Activated CD4-positive, alpha-beta T cell treated with anti-CD3 and anti-CD28 coated beads, Interleukin-2, Interleukin-6, amounts not matched to agents 100 ng/mL and 50 ng/mL, durations not matched to agents 16 hours and 8 hours (primary cell): ENCODE measurements at regions not wholly inside any gene's neighbourhood (a gene's known extent, or its start where the extent isn't known, plus 50 kb on each side); places are given as distances from the start of the nearest gene placed in this dataset.
"Not testable (repeated sequence)": the region's sequence is repeated elsewhere in the genome, so short reads cannot be mapped to it uniquely, and the experiment has no call there.

Experiments used
- DNase-seq: peaks from one replicate; pipeline ENCODE4 v3.0.0-alpha.2; 2020

DNA sequence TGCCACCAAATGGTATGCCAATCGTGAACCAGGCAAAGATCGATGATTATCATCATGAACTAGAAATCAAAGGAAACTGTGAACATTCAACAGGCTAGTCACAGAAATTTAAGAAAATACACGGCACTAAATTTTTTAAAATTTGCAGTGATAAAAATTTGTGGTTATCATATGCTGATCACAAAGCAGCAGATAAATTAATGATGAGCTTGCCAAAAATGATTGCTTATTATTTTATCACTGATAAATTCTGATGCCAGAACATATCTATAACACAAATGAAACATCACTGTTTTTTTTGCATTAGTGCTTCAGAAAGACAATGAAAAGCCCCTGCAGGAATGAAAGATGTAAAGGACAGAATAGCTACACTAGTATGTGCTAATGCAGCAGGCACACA is 1413.2 kb upstream of the MAP3K7 start:
- DNase-seq: no peak

DNA sequence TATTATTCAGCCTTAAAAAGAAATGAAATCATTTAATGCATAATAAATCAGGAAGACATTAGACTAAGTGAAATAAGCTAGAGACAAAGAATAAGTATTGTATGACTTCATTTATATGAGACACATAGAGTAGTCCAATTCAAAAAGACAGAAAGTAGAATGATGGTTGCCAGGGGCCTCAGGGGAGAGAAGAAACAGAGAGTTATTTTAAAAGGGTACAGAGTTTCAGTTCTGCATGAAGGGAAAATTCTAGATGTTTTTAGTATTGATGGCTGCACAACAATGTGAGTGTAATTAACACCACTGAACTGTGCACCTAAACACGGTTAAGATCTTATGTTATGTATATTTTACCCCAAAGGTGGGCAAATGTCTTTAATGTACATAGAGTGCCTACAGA is 1407.9 kb upstream of the MAP3K7 start:
- no peak for DNase-seq

DNA sequence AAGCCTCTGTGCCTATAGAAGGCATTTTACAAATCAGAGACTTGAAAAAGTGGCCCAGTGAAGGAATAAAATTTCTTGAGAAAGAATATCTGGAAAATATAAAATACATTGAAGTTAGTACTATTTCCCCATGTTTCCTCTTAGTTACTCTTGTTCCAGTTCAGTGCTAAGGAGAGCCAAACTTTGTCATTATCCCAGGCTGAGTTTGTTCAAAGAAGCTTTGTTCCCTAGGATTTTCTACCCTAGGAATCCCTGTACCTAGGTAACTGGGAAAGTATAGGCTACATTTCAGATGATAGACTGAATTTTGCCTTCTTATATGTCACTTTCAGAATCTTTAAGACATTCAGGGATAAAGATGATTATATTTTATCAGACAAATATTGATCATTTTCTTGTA is 1395.7 kb upstream of the MAP3K7 start:
- no peak for DNase-seq

DNA sequence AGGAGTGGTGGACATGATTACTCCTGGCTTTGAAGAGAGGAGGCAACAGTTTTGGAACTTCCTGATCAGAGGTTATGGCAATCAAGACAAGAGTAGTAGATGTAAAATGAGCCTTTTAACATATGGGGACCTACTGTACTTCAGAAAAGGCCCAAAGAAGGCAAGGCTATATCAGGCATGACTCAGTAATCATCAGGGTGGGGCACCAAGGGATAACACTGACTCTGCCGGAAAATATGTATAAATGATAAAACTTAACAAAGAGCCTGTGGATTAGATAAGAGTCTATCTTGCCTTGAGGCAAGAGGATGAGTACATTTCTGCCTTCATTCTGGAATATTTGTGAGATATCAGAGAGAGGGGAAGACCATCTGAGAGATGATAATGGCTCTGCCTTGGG is 1389.9 kb upstream of the MAP3K7 start:
- DNase-seq: no peak

DNA sequence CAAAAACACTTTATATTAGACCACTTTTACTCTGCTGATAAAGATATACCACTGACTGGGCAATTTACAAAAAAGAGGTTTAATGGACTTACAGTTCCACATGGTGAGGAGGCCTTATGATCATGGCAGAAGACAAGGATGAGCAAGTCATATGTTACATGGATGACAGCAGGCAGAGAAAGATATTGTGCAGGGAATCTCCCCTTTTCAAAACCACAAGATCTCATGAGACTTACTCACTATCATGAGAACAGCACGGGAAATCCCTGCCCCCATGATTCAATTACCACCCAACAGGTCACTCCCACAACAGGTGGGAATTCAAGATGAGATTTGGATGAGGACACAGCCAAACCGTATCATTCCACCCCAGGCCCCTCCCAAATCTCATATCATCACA is 1383.8 kb upstream of the MAP3K7 start:
- no peak for DNase-seq

DNA sequence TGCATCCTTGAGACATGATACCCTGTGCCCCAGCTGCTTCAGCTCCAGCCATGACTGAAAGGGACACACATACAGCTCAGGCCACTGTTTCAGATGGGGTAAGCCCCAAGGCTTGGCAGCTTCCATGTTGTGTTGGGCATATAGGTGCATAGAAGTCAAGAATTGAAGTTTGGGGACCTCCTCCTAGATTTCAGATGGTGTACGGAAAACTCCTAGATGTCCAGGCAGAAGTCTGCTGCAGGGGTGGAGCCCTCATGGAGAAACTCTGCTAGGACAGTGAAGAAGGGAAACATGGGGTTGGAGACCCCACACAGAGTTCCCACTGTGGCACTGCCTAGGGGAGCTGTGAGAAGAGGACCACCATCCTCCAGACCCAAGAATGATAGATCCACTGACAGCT is 1379.0 kb upstream of the MAP3K7 start:
- DNase-seq: no peak

DNA sequence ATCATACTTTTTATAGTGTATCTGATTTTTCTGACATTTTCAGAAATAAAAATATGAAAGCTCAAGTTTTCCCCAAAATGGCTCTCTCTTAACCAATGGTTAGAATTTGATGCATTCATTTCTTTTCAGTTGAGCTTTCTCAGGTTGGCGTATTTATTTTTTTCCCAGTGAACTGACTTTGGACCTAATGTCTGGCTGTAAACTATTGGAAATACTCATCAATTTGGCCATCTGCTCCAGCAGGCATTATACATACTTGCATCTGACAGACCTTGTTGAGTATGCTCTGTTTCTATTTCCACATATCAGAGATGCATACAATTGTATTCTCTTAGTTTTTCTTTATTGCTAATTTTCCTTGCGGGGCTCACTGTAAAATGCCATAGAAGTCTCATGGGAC is 1374.8 kb upstream of the MAP3K7 start:
- DNase-seq: no peak

DNA sequence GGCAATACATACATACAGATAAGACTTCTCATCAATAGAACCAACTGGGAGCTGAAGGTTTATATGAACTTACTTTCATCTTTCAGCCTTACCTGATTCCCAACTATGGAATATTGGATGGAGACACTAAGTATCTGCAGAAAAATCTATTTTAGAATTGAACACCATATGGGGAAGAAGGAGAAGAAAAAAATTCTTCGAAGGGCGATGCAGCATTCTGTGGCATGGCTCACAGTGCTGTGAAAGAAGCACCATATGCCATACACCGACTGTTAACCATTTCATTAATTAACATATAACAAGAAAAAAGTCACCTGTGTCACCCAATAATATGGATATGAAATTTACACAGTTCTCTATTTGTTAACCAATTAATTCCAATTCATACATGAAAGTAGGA is 1374.4 kb upstream of the MAP3K7 start:
- no peak for DNase-seq

DNA sequence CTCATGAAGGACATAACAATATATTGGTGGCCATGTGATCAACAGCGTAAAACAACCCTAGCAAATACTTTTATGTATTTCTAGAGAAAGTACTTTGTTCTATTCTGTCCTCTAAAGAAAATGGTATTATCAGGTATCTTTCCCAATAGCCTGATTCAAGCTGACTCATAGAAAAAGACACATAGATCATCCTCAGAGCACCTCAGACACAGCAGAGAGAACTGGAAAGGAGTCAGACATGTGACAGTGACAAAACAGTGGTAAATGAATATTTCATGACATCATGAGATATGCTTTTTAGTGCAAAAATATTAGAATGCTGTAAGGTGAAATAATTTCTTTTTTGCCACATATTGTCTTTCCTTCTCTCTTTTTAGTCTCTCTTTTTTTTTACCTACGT is 1355.0 kb upstream of the MAP3K7 start:
- DNase-seq: no peak

DNA sequence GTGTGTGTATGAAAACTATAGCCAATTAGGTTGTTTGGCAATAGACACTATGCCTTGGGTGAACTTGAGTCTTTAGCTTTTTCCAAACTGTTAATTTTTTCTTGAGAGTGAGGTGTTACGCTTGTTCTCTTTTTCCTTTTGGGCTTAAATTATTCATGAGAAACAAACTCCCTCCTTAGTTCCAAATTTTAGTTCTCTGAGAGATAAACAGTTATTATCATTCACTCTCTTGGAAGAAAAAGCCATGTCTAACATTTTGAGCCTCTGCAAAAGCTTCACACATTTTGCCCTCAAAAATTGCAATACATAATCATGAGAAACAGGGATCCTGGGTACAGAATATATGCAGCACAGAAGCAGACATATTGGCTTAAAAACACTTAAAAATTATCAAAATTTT is 1353.9 kb upstream of the MAP3K7 start:
- no peak for DNase-seq

DNA sequence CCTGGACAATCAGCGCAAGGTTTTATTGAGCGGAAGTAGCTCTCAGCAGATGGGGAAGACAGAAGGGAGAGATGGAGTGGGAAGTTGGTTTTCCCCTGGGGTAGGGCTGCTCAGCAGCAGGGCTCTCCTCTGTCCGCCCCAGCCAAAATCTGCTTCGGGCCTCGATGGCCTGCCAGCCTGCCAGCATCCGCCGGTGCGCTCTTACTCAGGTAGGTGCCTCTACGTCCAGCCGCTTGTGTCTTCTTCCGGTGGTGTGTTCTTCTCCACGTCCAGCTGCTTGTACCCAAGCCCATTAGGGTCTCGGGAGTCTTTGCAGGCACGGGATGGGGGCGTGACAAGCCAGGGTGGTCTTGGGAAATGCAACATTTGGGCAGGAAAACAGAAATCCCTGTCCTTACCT is 1340.0 kb upstream of the MAP3K7 start:
- DNase-seq: no peak

DNA sequence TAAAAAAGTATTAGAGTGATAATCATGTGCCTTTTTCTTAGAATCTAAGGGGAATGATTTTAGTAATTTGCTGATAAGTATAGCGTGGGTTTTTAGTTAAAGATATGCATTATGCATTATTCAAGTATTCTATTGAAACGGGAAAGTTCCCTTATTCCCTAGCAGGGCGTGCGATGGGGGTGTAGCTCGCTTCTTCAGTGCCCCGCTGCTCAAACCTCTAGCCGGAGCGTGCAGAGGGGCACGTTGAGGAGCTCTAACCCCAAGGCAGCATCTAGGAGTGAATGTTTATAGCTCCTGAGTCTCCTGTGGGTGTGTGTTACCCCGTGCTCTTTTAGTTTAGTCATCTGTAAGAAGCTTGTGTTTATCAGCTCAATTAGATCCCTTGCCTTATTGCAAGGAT is 1339.5 kb upstream of the MAP3K7 start:
- no peak for DNase-seq

DNA sequence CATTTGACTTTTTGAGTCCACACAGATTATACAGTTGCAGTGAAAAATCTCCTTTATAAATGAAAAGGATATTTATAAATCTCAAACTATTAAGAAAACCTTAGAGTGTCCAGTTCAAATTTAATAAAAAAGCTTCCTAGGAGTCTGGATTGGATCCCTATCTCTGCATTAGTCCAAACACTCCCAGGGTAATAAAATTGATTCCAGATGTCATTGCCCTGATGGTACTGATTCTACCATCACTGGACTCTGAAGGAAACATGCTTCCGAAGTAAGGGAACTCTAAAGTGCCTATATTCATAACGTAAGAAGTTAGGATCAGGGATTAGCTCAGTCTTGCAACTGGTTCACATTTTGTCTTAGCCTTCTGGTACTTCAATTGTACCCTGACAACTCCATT is 1325.1 kb upstream of the MAP3K7 start:
- DNase-seq: no peak

DNA sequence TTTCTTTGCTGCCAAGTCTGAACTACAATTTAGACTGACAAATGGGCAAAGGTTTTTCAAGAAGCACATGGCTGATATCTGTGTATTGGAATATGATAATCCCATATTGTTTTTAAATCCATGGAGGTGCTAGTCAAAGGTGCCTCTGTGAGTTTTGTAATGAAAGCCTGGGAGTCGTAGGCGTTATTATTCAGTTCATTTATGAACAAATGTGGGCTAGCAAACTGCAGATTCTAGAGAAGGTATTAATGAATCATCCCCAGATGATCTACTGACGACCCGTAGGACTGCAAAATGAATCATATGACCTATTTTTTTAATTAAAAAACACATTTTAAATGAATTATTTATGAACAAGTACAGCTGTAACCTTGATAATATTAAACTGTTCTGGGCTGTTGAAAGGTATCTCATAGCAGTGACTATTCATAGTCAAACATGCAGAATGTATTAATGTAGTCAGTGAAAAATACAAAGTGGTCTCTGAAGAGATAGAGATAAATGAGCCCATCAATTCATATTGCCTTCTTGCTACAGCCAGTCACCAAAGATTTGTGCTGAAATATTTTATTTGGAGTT is 1317.8 kb upstream of the MAP3K7 start:
- no peak for DNase-seq

DNA sequence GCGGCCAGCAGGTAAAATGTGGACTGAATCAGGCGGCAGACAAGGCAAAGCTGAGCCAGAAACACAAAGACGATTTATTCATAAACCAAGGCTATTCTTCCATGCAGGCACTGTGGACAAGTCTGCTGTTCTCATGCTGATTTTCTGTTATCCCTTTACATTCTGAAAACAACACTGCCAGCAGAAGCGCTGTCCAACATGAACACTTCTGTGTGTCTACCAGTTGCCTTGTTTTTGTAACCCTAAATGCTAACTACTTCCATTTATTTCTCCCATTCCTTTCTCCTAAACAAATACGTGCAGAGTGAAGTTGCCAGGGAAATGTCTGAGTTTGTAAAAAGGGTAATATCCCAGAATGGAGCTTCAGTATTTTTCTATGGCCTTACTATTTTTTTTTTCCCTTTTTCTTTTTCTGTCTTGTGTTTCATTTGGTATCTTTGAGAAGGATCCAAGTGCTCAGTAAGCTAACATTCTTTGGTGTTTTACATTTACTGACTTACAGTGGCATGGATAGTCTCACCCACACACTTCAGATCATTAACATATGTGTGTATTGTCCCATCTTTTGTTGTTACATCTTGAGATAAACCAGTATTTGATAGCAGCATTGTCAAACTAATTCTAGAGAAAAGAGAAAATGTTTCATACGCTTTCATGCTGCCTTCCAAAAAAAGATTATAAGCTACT is 1308.9 kb upstream of the MAP3K7 start:
- no peak for DNase-seq

DNA sequence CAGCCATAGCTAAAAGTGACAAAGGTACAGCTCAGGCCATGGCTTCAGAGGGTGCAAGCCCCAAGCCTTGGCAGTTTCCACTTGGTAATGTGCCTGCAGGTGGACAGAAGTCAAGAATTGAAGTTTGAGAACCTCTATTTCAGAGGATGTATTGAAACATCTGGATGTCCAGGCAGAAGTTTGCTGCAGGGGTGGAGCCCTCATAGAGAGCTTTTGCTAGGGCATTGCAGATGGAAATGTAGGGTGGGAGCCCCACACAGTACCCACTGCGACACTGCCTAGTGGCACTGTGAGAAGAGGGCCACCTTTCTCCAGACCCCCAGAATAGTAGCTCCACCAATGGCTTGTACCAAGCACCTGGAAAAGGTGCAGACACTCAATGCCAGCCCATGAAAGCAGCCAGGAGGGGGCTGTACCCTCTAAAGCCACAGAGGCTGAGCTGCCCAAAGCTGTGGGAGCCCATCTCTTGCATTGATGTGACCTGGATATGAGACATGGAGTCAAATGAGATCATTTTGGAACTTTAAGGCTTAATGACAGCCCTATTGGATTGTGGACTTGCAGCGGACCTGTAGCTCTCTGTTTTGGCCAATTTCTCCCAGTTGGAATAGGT is 1299.4 kb upstream of the MAP3K7 start:
- no peak for DNase-seq

DNA sequence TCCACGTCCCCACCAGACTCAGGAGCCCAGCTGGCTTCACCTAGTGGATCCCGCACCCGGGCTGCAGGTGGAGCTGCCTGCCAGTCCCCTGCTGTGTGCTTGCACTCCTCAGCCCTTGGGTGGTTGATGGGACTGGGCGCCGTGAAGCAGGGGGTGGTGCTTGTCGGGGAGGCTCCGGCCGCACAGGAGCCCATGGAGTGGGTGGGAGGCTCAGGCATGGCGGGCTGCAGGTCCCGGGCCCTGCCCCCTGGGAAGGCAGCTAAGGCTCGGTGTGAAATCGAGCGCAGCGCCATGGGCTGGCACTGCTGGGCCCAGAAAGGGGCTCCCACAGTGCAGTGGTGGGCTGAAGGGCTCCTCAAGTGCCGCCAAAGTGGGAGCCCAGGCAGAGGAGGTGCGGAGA is 1294.9 kb upstream of the MAP3K7 start:
- not testable (repeated sequence) for DNase-seq

DNA sequence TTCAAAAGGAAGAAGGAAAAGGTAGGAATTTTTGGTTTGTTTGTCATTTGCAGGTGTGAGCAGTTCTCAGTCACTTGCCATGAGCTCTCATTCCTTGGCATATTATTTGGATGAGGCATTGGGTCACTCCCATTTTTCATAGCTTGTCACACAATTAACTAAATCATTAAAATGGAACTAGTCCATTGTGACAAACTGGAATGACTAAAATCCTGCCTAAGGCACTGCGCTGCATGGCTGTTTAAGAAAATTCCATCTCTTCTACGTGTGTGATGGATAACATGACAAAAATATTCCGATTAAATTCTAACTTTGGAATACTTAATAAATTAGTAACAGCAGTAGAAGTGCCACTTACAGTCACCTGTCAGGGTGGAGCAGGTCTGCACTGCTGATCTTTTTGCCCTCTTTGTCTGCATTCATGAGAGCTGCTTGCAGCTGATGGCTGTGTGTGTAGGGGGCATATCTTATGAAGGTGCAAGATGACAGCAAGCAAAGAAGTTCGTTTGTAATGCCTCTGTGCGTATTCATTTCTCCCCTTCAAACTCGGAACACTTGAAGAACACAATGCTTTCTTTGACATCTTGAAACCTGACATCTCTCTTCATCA is 1292.6 kb upstream of the MAP3K7 start:
- DNase-seq: no peak

DNA sequence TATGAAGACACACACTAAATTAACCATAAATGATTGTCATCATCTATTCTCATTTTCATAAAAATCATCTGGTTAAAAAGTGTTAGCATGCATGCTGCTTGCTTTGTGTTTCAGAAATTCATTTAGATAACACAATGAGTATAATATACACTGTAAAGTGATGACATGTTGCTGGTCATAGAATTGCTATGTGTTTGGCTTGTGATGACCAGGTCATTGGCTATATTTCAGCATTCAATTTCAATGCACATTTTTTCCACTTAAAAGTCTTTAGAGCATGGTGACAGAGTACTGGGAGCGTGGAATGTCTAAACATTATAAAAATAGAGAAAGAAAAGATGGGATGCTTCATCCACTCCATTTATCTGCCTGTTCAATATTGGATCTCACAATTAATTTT is 1291.1 kb upstream of the MAP3K7 start:
- DNase-seq: no peak

DNA sequence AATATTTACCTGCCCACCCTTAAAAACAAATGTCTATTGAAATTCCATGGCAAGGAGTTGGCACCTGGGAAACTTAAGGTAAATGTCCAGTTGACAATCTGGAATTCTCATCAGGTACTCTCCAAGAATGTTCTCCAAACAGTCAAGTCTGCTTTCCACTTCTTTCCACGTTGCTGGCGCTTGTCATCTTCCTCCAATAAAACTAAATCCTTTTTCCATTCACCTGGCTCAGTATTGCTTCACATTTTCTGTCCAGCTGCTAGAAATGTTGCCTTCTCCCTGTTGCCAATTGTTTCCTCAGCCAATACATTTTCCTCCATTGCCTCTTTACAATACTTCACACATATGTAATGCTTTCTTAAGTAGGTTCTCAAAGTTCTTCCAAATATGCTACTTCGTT is 1288.1 kb upstream of the MAP3K7 start:
- DNase-seq: no peak

DNA sequence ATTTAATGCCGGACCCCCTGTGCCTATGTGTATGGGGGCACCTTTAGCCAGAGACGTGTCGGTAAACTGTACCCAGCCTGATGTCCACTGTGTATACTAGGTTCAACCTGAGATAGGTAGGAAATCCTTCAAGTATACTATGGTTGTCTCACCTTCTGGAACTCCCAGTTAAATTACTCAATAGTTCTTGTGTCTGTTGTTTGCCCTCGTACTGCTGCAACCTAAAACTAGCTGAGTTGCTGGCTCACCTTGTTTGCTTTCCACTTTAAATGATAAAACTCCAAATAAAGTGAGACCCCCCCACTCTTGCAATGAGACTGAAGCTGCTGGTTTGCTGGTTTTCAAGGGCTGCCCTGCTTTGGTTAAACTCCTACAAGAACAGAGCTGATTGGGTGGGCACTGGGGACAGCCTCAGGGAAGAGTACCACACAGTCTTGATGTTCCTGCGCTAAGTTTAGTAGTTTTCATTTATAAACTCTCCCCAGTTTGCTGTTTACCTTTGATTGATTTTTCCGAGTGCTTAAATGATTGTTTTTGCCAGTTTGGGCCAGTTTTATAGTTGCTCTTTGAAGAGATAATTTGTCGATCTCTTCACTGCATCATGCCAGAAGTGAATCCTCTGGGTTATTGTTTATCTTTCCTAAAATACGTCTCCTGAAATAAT is 1281.8 kb upstream of the MAP3K7 start:
- no peak for DNase-seq

DNA sequence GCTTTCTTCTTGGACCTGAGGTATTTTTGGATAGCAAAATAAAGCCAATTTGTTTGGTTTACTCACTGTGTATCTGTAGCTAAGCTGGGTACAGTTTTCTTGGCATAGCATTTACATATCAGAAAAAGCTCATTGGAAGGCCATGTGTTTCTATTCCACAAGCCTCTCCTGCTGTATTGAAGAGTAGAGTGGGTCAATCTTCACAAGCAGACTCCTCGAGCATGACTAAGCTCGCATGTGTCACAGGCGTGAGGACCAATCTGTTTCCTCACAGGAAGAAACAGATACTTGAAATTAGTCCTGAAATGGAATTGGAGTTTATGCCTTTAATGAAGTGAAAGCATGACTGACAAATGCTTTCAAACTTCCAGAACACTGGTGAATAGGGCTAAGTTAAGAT is 1279.0 kb upstream of the MAP3K7 start:
- DNase-seq: no peak

DNA sequence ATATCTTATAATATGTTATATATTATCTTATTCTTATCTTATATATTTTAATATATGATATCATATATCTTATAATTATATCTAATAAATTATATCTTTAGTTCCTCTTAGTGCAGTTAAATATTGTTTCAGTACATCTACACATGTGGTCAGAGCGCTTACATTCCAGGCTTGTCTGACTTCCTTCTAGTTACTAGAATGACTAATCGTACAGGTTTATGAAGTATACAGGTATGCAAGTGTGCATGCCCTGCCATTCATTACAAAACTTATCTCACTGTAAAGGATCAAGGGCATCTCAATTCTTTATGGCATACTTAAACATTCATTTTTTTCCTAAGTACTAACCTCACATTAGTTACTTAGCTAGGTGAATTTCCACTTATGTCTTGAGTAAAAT is 1278.0 kb upstream of the MAP3K7 start:
- DNase-seq: no peak
